Medulla oblongata (tissue), 1 donor: ENCODE measurements at regions not wholly inside any gene's neighbourhood (a gene's known extent, or its start where the extent isn't known, plus 50 kb on each side); places are given as distances from the start of the nearest gene placed in this dataset.
A peak's percentile ranks its signal among the peaks of the same experiment; 100 is the strongest.

Experiments used
- DNase-seq: peaks from one replicate; pipeline ENCODE4 v3.0.0-alpha.2; 2015; ENCODE audit errors: extremely low spot score

GRCh38 chr12:69096669-69097335 is 142.6 kb upstream of the CPSF6 start:
- DNase-seq: no peak

- DNase-seq: no peak
These were observed 141.6 kb upstream of the CPSF6 start for GRCh38 chr12:69097619-69098368.

DNA sequence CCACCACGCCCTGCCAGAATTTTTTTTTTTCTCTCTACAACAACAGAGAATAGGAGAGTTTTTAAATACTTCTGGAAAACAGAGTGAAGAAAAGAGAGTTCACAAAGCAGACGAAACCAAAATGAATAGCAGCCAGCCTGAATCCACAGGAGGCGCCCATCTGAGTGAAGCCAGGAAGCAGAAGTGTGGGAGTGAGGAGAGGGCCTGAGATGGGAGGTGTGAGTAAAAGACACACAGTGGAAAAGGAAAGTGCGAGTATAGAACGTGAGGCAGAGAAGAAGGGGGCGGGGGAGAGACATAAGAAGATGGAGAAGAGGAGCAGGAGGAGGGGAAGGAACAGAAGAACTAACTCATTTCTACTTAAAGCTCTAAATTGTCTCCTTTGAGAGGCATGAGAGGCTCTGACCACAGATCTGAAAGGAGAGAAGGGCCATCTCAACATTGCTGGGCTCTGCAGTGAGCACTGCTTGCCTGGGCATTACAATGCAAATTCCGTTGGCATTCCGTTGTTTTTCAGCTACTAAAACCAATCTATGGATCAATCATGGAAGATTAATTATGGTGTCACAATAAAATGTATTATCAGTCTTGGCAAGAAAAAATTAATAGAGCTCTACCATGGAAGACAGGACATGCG is 140.1 kb upstream of the CPSF6 start:
- no peak for DNase-seq

DNA sequence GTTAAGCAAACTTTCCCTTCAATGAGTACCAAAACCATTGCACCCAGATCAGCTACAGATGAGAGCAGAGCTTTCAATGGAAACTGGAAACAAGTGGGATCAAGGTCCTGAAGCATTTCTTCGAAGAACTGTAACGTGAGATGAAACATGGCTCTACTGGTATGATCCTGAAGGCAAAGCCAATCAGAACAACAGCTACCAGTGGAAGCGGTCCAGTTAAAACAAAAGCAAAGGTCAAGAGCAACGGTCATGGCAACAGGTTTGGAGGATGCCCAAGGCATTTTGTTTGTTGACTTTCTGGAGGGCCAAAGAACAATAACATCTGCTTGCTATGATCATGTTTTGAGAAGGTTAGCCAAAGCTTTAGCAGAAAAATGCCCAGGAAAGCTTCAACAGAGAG is 137.9 kb upstream of the CPSF6 start:
- no peak for DNase-seq

DNA sequence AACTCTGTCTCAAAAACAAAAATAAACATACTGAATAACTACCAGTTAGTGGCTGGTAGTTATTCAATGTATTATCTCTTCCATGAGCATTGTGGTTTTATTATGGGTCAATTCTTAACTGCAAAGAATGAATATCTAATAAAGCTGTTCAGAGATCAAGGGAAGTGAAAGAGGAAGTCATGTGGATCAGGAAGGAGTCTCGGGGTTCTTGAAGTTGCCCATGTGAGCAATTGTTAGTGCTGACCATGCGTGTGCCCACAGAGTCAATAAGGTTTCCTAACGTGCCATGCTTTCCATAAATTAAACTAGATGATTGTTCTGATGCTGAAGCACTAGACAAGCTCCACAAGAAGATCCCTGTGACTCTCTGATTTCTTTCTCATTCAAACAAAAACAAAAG is 136.5 kb upstream of the CPSF6 start:
- peak; percentile 65 for DNase-seq

DNA sequence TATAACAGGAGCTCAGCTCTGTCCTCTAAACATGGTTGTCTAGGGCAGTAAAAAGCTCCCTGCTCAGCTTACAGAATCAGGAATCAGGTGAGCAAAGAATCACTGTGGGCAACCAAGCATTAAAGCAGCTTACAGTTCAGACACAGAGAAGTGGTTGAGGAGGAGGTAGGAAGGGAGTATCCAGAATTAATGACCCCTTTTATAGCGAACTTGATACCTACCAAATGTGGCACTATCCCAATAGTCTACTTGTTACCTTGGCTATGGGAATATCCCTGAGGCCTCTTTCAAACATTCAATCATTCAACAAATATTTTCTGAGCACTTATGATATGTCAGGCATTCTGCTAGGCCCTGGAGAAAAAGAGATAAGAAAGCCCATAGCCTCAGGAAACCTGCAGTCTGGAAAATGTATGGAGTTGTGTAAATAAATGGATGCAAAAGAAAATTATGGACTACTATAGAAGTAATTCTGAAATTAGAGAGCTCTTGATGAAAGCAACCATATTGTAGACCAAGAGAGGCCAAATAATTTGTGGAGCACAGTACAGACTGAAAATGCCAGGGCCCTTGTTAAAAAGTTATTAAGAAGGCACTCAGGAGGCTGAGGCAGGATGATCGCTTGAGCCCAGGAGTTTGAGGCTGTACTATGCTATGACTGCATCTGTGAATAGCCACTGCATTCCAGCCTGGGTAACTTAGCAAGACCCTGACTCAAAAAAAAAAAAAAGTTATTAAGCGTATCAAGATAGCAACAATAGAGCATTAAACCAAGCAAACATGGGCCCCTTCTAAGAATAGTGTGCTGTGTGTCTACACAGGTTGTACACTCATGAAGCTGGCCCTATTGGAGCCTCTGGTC is 134.0 kb upstream of the CPSF6 start:
- DNase-seq: no peak

DNA sequence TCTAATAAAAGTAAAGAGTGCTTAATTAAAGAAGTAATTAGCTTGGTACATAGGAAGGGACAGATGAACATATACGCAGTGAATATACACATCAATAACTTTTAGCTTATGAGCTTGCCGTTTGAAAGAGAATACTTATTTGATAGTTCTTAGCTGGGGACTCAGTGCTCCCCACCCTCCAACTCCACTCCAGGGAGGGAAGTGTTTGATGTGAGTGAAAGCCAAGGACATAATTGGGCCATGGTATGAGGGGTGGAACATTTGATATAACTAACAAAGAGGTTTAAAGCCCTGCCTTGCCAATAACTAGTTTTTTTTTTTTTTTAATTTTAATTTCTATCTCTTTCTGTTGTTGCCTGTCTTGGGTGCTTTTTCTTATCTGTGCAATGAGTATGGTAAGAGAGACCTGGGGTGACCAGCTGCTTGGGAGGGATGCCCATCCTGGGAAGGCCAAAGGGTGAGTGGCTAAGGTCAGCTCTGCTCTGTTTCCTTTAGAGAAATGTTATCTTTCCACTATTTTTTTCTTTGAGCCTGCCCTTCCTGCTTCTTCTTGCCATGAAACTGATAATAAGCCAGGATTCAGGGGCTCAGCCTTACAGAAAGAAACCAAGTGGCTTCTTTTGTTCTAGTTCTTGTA is 132.8 kb upstream of the CPSF6 start:
- no peak for DNase-seq

DNA sequence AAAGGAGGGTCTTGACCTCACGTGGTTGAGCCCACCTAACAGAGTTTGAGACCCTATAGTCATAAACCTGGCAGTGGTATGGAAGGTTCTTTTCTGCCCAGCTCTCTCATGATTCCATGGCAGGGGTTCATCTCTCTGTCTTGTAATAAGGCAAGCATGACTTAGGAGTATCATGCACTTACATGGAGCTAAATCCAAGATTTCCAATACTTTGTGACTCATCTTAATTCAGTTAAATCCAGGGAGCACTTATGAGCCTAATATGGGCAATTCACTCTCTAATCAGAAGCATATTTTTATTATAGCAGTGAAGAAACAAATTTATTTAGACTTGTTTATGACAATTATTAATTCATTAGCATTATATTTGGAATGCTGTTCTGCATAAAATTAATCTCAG is 131.8 kb upstream of the CPSF6 start:
- no peak for DNase-seq

DNA sequence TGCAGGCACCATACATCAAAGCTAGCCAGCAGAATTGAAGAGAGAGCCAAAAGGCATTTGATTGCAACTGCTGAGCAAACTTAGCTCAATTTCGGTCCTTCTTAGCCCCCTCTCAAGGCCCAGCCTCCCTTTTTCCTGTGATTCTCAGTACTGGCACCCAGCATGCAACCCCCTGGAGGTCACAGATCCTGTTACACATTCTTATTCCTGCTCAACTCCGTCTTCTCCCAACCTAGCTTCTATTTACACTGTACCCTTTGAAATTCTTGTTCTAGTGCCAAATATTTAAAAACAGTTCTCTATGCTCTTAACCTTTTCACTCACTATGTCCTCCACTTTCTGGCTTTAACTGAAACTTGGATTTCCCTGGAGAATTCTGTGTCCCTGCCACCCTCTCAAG is 131.3 kb upstream of the CPSF6 start:
- no peak for DNase-seq

- no peak for DNase-seq
These were observed 126.8 kb upstream of the CPSF6 start for GRCh38 chr12:69112616-69113015.

DNA sequence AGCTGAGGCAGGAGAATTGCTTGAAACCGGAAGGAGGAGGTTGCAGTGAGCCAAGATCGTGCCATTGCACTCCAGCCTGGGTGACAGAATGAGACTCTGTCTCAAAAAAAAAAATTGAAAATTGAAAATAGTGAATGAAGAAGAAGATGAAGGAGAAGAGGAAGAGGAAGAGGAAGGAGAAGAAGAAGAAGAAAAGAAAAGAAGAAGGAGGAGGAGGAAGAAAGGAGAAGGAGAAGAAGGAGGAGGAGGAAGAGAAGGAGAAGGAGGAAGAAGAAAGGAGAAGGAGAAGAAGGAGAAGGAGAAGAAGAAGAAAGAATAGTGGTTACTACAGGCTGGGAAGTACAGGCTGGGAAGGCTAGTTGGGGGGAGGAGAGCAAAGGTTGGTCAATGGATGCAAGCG is 124.3 kb upstream of the CPSF6 start:
- no peak for DNase-seq

- DNase-seq: no peak
These were observed 123.4 kb upstream of the CPSF6 start for GRCh38 chr12:69115951-69116350.

DNA sequence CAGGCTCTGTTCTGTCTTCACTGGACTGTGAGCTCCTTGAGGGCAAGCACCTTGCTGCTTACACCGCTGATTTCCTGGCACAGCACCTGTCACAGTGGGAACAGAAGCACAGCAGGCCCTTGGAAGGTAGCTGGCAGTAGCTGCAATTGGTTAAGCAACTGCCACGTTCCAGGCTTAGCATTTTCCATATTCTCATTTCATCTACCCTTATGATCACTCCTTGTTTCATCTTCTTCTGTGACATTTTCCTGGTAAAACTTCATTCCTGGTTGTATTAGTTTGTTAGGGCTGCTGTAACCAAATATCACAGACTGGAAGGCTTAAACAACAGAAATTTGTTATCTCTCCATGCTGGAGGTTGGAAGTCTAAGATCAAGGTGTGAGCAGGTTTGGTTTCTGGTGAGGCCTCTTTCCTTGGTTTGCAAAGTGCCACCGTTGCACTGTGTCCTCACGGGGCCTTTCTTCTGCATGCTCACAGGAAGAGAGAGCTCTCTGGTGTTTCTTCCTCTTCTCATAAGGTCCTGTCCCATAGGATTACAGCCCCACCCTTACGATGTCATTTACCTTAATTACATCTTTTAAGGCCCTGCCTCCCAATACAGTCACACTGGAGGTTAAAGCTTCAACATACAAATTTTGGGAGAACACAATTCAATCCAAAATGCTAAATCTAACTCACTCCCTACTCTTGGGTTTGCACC is 121.7 kb upstream of the CPSF6 start:
- DNase-seq: no peak

DNA sequence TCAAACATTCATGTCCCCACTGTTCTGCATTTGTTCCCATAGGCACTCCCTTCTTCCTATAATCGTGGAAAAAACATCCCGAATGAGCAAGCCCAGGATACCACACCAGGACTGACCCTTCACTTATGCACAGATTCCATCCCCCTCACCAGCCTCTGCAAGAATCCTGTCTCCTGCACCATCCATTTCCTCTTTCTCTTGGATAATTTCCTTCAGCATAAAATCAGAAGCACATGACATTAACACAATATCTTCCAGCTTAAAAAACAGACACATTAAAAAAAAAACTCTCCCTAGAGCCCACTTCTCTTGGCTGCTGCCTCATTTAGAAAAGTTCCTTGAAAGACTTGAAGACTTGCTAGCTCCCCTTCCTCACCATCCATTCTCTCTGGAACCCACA is 120.9 kb upstream of the CPSF6 start:
- DNase-seq: no peak

DNA sequence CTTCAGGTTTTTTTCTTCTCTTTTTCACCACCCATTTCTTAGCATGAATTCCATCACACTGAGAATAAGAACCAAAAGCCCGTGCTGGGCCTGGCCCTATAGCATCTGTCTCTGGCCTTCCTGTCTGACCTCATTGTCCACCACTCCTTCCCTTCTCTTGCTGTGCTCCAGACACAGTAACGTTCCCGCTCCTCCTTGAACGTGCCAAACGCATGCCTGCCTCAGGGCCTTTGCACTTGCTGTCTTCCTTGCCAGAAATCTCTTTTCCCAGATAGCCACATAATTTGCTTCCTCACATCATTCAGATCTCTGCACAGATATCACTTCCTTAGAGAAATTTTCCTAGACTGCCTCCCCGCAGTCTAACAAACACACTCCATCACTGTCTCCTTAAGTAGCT is 119.6 kb upstream of the CPSF6 start:
- DNase-seq: no peak

DNA sequence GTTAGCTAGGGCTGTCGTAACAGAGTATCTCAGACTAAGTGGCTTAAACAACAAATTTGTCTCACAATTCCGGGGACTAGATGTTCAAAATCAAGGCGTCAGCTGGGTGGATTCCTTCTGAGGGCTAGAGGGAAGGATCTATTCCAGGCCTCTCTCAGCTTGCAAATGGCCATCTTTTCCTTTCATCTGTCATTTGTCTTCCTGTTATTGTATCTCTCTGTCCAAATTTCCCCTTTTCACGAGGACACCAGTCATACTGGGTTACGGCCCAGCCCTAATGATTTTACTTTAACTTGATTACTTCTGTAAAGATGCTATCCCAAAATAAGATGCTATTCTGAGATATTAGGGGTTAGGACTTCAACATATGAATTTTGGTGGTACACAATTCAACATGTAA is 119.0 kb upstream of the CPSF6 start:
- no peak for DNase-seq

- DNase-seq: no peak
These were observed 116.1 kb upstream of the CPSF6 start for GRCh38 chr12:69123311-69123710.

DNA sequence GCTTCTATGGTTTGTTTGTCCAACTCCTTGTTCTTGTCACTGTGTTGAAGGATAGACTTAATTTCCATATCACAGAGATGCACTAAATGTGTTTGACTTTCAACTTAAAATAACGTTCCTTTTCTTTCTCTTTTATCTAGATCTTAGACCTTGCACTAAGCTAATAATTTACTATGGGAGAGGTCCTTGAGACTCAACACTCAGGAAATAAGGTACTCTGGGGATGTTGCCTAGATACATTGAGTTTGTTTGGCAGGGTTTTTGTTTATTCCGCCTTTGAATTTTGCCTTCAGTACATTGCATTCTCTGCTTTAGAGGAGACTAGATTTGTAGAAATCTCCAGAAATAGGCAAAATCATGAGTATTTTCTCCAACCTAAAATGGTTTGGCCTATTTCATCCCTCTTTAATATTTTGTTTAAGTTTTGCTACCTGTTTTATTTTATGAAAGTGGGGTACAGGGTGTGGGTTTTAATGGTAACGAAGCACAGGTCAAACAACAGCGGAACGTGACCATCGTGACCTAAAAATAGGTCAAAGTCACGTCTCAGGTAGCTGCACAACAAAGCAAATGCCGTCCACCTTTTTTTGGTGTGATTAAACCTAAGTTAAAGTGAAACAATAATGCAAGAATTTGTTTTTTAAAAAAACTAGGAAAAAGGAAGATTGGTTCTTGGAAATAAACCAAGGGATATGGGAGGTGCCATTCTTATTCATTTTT is 115.3 kb upstream of the CPSF6 start:
- DNase-seq: peak; percentile 9

DNA sequence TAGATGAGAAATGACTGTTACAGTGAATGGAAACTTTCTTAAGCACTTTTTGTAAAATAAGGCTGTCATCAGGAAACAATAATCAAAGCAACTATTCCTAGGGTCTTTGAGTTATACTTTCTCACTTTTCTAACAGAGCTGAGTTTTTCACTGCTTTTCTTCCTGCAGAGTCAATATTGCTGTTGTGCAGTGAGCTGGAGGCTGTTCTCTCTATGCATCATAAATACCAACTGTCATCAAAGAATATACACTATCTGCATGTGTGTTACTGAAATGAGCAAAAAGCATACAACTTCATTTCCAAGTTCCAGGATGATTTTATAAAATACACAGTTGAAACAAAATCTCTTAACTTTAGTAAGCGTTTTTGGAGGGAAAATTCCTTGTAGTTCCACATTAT is 110.4 kb upstream of the CPSF6 start:
- DNase-seq: no peak

- DNase-seq: no peak
These were observed 109.8 kb upstream of the CPSF6 start for GRCh38 chr12:69129564-69129963.
